ENCODE measurements at regions not wholly inside any gene's neighbourhood (a gene's known extent, or its start where the extent isn't known, plus 50 kb on each side); places are given as distances from the start of the nearest gene placed in this dataset.

DNA sequence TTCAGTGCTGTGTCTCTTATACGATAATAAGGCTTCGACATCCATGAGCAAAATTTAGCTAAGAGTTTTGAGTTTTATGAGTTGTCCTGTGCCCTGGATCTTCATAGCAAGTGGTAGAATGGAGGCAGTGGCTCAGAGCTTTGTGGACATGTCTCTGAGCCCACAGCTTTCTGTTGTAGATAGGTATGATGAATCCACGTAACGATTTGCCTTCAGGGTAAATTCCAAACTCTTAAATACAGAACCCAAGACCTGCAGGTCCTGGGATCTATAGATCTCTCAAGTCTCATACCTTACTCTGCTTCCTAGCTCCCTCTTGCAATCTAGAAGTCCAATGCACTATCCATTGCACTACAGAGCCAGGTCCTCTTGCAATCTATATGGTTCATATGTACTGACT is 59.5 kb upstream of the TLE4 start:
- no peak for TF ChIP-seq POLR2A (IDR thresholded peaks at IDR 0.05)
- TF ChIP-seq, protein P1, sequence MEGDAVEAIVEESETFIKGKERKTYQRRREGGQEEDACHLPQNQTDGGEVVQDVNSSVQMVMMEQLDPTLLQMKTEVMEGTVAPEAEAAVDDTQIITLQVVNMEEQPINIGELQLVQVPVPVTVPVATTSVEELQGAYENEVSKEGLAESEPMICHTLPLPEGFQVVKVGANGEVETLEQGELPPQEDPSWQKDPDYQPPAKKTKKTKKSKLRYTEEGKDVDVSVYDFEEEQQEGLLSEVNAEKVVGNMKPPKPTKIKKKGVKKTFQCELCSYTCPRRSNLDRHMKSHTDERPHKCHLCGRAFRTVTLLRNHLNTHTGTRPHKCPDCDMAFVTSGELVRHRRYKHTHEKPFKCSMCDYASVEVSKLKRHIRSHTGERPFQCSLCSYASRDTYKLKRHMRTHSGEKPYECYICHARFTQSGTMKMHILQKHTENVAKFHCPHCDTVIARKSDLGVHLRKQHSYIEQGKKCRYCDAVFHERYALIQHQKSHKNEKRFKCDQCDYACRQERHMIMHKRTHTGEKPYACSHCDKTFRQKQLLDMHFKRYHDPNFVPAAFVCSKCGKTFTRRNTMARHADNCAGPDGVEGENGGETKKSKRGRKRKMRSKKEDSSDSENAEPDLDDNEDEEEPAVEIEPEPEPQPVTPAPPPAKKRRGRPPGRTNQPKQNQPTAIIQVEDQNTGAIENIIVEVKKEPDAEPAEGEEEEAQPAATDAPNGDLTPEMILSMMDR (IDR thresholded peaks at IDR 0.05) = no peak
- no peak for TF ChIP-seq EP300 (IDR thresholded peaks at IDR 0.05)
